NCI-H446 (cell line): ENCODE measurements at regions not wholly inside any gene's neighbourhood (a gene's known extent, or its start where the extent isn't known, plus 50 kb on each side); places are given as distances from the start of the nearest gene placed in this dataset.
A peak's percentile ranks its signal among the peaks of the same experiment; 100 is the strongest.
"Not testable (repeated sequence)": the region's sequence is repeated elsewhere in the genome, so short reads cannot be mapped to it uniquely, and the experiment has no call there.

ENCODE experiments used
- DNase-seq, 2 experiments: peaks; one replicate each; lab custom pipeline; 2025; lab: John Stamatoyannopoulos, UW

GRCh38 chr7:128561116-128561722 is 84.7 kb downstream of the METTL2B start:
- not testable (repeated sequence) for DNase-seq

- not testable (repeated sequence) for DNase-seq
Observed at GRCh38 chr7:128562795-128563194, 86.2 kb downstream of the METTL2B start.

DNA sequence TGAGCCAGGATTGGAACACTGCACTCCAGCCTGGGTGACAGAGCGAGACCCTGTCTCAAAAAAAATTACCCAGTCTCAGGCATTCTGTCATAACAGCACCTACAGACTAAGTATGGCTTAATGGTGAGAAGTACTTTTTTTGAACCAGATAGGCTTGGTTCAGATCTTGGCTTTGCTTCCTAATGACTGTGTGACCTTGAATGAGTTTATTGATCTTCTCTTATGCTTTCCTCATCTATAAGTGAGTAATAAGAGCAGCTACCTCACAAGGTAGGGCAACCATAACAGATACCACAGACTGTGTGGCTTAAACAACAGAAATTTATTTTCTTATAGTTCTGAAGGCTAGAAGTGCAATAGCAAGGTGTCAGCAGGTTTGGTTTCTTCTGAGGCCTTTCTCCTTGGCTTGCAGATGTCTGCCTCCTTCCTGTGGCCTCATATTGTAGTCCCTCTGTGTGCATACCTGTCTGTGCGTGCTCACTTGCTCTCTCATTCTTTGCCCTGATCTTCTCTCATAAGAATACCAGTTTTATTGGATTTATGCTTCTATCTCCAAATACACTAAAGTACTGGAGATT is 87.7 kb downstream of the METTL2B start:
- DNase-seq, result not testable (repeated sequence)

DNA sequence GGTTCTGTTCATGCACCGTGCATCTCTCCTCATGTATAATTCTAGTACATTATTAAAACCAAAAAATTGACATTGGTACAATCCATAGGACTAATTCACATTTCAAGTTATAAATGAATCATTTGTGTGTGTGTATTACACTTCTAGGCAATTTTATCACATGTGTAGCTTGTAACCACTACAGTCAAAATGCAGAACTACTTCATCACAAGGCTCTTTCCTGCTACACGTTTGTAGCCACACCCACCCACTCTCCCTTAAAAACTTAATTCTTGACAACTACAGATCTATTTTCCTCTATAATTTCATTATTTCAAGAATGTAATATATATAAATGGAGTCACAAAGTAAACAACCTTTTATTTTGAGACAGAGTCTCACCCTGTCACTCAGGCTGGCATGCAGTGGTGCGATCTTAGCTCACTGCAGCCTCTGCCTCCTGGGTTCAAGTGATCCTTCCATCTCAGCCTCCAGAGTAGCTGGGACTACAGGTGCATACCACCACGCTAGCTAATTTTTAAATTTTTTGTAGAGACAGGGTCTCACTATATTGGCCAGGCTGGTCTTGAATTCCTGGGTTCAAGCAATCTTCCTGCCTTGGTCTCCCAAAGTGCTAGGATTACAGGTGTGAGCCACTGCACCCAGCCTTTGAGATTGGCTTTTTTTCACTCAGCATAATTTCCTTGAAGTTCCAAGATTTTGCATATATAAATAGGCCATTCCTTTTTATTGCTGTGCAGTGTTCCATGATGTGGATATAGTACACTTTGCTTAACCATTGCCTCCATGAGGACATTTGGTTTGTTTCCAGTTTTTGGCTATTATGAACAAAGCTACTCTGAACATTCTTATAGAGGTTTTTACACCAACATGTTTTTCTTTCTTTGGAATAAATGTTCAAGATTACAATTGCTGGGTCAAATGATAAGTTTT is 88.7 kb downstream of the METTL2B start:
- DNase-seq, result not testable (repeated sequence)

DNA sequence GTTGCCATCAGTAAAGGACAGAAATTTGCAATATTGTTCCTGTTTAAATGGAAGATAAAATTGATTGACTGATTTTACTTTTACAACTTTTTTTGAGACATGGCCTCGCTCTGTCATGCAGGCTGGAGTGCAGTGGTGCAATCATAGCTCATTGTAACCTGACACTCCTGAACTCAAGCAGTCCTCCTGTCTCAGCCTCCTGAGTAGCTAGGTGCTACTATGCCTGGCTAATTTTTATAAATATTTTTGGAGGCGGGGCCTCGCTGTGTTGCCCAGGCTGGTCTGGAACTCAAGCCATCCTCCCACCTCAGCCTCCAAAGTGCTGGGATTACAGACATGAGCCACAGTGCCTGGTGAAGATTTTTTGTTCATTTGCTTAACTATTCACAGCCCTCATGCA is 96.8 kb upstream of the GARIN1A start:
- DNase-seq, result not testable (repeated sequence)

- DNase-seq, result not testable (repeated sequence)
Observed at GRCh38 chr7:128576953-128577352, 95.1 kb upstream of the GARIN1A start.

DNA sequence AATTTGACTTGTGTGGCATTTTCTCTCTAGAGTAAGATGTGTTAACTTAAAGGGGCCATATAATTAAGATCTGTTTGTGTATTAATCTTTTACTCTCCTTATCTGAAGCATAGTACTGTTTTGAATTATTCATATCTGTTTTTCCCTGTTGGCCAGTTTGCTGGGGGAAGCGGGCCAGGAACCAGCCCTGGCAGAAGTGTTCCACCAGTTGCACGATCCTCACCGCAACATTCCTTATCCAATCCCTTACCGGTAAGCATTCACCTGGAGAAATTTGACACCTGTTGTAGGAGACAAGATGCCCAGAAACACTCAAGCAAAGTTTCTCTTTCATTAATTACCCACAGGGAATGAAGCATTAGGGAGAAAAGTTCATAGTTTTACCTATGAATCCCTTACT is 92.2 kb upstream of the GARIN1A start:
- not testable (repeated sequence) for DNase-seq

DNA sequence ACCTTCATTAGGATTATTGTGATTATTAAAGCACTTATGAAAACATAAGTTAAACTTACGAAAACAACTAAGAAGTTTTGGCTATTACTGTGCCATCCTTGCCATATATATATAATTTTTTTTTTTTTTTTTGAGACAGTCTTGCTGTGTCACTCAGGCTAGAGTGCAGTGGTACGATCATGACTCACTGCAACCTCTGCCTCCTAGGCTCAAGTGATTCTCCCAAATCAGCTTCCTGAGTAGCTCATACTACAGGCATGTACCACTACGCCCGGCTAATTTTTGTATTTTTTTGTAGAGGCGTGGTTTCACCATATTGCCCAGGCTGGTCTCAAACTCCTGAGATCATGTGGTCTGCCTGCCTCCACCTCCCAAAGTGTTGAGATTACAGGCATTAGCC is 91.0 kb upstream of the GARIN1A start:
- not testable (repeated sequence) for DNase-seq

- DNase-seq, result not testable (repeated sequence)
Observed at GRCh38 chr7:128581825-128582561, 90.1 kb upstream of the GARIN1A start.

- DNase-seq, result not testable (repeated sequence)
Observed at GRCh38 chr7:128586715-128587114, 85.4 kb upstream of the GARIN1A start.

- no peak for DNase-seq
Observed at GRCh38 chr7:128591705-128592104, 80.4 kb upstream of the GARIN1A start.

GRCh38 chr7:128592209-128592608 is 79.9 kb upstream of the GARIN1A start:
- DNase-seq, result not testable (repeated sequence)

DNA sequence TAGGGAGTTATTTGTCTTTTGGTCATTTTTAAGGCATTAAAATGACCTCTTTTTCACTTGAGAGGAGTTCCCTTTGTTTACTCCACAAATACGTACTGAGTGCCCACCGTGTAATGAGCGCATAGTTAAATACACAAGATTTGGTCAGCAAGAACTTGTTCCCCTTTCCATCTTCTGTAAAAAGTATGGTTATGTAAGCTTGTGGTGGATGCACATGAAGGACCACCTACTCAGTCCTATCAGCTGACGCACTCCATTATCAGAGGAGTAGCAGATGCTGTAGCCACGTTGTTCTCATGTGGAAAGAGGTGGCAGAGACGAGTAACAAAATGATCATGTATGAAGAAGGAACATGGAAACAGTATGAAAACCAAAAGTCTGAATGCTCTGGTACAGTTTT is 78.0 kb upstream of the GARIN1A start:
- DNase-seq, result not testable (repeated sequence)

DNA sequence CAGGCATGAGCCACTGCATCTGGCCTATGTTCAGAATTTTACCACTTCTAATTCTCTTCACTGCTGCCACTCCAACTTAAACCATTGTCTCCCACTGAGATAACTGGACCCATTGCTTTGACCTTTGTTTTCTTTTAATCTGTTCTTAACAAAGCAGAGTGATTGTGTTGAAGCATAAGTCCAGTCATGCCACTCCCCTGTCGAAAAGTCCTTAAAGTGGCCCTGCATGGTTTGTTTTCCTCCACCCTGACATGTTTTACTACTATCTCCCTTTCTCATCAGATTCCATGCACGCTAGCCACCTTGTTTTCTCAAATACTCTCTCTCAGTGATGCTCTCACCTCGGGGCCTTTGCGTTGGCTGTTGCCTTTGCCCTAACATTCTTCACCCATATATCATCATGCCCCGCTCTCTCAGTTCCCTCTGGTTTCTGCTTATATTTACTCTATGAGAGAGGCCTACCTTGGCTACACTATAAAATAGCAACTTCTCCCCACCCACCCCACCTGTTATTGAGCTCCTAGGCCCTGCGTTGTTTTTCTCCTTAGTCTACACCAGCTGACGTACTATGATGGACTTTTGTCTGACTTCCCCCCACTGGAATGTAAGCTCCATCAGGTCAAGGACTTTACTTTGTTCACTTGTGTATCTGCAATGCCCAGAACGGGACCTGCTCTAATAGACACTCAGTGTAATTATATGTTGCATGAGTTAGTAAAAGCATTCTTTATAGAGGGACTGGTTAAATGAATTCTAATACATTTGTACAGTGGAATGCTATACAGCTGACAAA is 75.6 kb upstream of the GARIN1A start:
- DNase-seq, result not testable (repeated sequence)

- DNase-seq, result not testable (repeated sequence)
Observed at GRCh38 chr7:128598946-128599345, 73.1 kb upstream of the GARIN1A start.

GRCh38 chr7:128608678-128609421 is 63.2 kb upstream of the GARIN1A start:
- peak in 1 of 2 experiments; percentile 54 for DNase-seq

GRCh38 chr7:128613366-128613765 is 58.7 kb upstream of the GARIN1A start:
- not testable (repeated sequence) for DNase-seq

- DNase-seq, result not testable (repeated sequence)
Observed at GRCh38 chr7:128614812-128615211, 57.3 kb upstream of the GARIN1A start.

DNA sequence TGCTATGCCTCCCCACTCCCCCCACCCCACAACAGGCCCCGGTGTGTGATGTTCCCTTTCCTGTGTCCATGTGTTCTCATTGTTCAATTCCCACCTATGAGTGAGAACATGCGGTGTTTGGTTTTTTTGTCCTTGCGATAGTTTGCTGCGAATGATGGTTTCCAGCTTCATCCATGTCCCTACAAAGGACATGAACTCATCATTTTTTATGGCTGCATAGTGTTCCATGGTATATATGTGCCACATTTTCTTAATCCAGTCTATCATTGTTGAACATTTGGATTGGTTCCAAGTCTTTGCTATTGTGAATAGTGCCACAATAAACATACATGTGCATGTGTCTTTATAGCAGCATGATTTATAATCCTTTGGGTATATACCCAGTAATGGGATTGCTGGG is 55.3 kb upstream of the GARIN1A start:
- DNase-seq, result not testable (repeated sequence)
